ENCODE measurements at regions not wholly inside any gene's neighbourhood (a gene's known extent, or its start where the extent isn't known, plus 50 kb on each side); places are given as distances from the start of the nearest gene placed in this dataset.

DNA sequence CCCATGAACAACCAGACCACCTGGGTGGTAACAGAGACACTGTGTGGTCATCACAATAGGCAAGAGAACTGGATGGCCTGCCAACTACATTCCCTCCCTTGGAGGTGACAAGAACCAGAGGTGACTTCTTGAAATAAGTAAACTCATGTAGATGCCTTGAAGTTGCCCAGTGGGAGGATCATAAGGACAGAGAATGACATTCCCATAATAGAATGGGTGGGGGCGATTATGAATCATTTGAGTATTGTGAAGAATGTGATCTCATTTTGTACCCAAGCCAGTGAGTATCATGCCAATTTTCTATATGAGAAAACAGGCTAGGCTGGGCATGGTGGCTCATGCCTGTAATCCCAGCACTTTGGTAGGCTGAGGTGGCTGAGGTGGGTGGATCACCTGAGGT is 211.4 kb upstream of the GYPC start:
- CTCF ChIA-PET, result no interaction called here
- POLR2A ChIA-PET (ENCODE audit: low non-redundant PET), result no interaction called here
- BruUV-seq (replicated peaks), result no TSS peak
- Histone ChIP-seq H3K27me3 (replicated peaks; ENCODE audit: insufficient read depth, low read depth, low read length, poor library complexity) (peaks cover 14% of the 10 kb centered on the region), H3K9me3 (ENCODE audit: low read depth, low read length, poor library complexity, severe bottlenecking) (no peaks in the 10 kb centered on the region), H3K27ac (ENCODE audit: low read depth, low read length, poor library complexity, severe bottlenecking) (no peak overlapping the region), H3K4me3 (ENCODE audit: low read depth, low read length, poor library complexity, severe bottlenecking) (no peak overlapping the region), H3K4me1 (ENCODE audit: insufficient read depth, low read length, poor library complexity, severe bottlenecking) (no peaks in the 10 kb centered on the region), H3K36me3 (ENCODE audit: insufficient read depth, low read length, poor library complexity, severe bottlenecking) (no peaks in the 10 kb centered on the region)
- DNase-seq (ENCODE audit: low spot score), result no peak
- TF ChIP-seq EZH2 (IDR thresholded peaks at IDR 0.05; ENCODE audit: borderline replicate concordance, low read depth, low read length, poor library complexity, severe bottlenecking) (no peak), CTCF (conservative IDR thresholded peaks at IDR 0.05; ENCODE audit: low read depth, low read length) (no peak)
- intact Hi-C loops (cut with micrococcal nuclease; ENCODE audit: unreplicated experiment), result no loop called here

DNA sequence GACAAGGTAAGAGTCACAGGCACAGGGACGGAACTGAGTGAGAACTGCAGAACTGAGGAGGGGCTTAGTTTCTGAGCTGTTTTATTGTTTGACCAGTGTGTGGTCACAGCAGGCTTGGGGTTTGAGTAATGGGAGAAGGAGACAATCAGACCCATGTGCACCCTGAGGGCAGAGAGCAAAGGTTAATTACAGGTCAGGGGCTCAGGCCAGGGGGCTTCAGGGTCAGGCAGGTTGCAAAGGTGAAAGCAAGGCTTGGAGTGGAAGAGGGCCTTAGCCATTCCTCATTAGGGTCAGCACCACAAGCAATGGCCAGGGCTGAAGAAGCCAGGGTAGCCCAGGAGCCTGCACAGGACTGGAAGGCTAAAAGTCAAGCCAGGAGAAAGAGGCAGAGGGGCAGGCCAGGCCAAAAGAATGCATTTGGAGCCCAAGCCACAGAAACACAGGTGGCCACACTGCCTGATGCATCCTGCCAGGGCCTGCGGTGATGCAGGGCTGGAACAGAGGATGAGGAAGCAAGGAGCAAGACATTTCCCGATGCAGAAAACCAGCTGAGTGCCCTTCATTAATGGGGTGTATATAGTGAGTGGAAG is 209.8 kb upstream of the GYPC start:
- POLR2A ChIA-PET (ENCODE audit: low non-redundant PET), result no interaction called here
- no peaks in the 10 kb centered on the region for H3K4me1 ChIP-seq (ENCODE audit: insufficient read depth, low read length, poor library complexity, severe bottlenecking)
- CTCF ChIA-PET, result no interaction called here
- no peaks in the 10 kb centered on the region for H3K9me3 ChIP-seq (ENCODE audit: low read depth, low read length, poor library complexity, severe bottlenecking)
- H3K27ac ChIP-seq (ENCODE audit: low read depth, low read length, poor library complexity, severe bottlenecking), result no peak overlapping the region
- H3K36me3 ChIP-seq (ENCODE audit: insufficient read depth, low read length, poor library complexity, severe bottlenecking), result no peaks in the 10 kb centered on the region
- TF ChIP-seq CTCF (conservative IDR thresholded peaks at IDR 0.05; ENCODE audit: low read depth, low read length) (no peak), EZH2 (IDR thresholded peaks at IDR 0.05; ENCODE audit: borderline replicate concordance, low read depth, low read length, poor library complexity, severe bottlenecking) (no peak)
- DNase-seq (ENCODE audit: low spot score), result no peak
- intact Hi-C loops (cut with micrococcal nuclease; ENCODE audit: unreplicated experiment), result no loop called here
- H3K27me3 ChIP-seq (replicated peaks; ENCODE audit: insufficient read depth, low read depth, low read length, poor library complexity), result peaks cover 8% of the 10 kb centered on the region
- no peak overlapping the region for H3K4me3 ChIP-seq (ENCODE audit: low read depth, low read length, poor library complexity, severe bottlenecking)
- BruUV-seq (replicated peaks), result no TSS peak

GRCh38 chr2:126448611-126449010 is 207.3 kb upstream of the GYPC start:
- intact Hi-C loops (cut with micrococcal nuclease; ENCODE audit: unreplicated experiment), result no loop called here
- peaks cover 8% of the 10 kb centered on the region for H3K27me3 ChIP-seq (replicated peaks; ENCODE audit: insufficient read depth, low read depth, low read length, poor library complexity)
- no TSS peak for BruUV-seq (replicated peaks)

More at GRCh38 chr2:126448611-126449010, 207.3 kb upstream of the GYPC start:
- Histone ChIP-seq H3K36me3 (ENCODE audit: insufficient read depth, low read length, poor library complexity, severe bottlenecking) (no peaks in the 10 kb centered on the region), H3K27ac (ENCODE audit: low read depth, low read length, poor library complexity, severe bottlenecking) (no peak overlapping the region), H3K9me3 (ENCODE audit: low read depth, low read length, poor library complexity, severe bottlenecking) (no peaks in the 10 kb centered on the region), H3K4me3 (ENCODE audit: low read depth, low read length, poor library complexity, severe bottlenecking) (no peak overlapping the region), H3K4me1 (ENCODE audit: insufficient read depth, low read length, poor library complexity, severe bottlenecking) (no peaks in the 10 kb centered on the region)
- no peak for TF ChIP-seq EZH2 (IDR thresholded peaks at IDR 0.05; ENCODE audit: borderline replicate concordance, low read depth, low read length, poor library complexity, severe bottlenecking)
- no peak for TF ChIP-seq CTCF (conservative IDR thresholded peaks at IDR 0.05; ENCODE audit: low read depth, low read length)
- ChIA-PET CTCF (no interaction called here), POLR2A (ENCODE audit: low non-redundant PET) (no interaction called here)
- no peak for DNase-seq (ENCODE audit: low spot score)
